ENCODE measurements at regions not wholly inside any gene's neighbourhood (a gene's known extent, or its start where the extent isn't known, plus 50 kb on each side); places are given as distances from the start of the nearest gene placed in this dataset.

GRCh38 chr9:89863141-89863540, 258.3 kb downstream of the GADD45G start:
- Histone ChIP-seq H3K36me3 (ENCODE audit: control insufficient read depth in 2 of 2, insufficient read depth in 2 of 2, low read length in 2 of 2) (no peaks in the 10 kb centered on the region), H3K27me3 (ENCODE audit: control insufficient read depth in 2 of 2, insufficient read depth in 2 of 2, low read length in 2 of 2) (no peaks in the 10 kb centered on the region), H3K9ac (ENCODE audit: low read depth in 1 of 2, low read length in 2 of 2) (no peak overlapping the region), H3K9me3 (ENCODE audit: control insufficient read depth in 2 of 2, low read length in 2 of 2) (no peaks in the 10 kb centered on the region), H3K4me3 (ENCODE audit: low read length in 2 of 2) (no peak overlapping the region), H3K4me1 (ENCODE audit: control insufficient read depth in 2 of 2, insufficient read depth in 2 of 2, low read length in 2 of 2) (no peaks in the 10 kb centered on the region), H3K27ac (ENCODE audit: low read depth in 2 of 2, low read length in 2 of 2) (no peak overlapping the region)

- no peak overlapping the region for H3K27ac ChIP-seq (ENCODE audit: low read depth in 2 of 2, low read length in 2 of 2)
- H3K9ac ChIP-seq (ENCODE audit: low read depth in 1 of 2, low read length in 2 of 2) = no peak overlapping the region
These were observed 259.0 kb downstream of the GADD45G start for GRCh38 chr9:89863837-89864236.

GRCh38 chr9:89864257-89864656, 259.4 kb downstream of the GADD45G start:
- no peaks in the 10 kb centered on the region for H3K36me3 ChIP-seq (ENCODE audit: control insufficient read depth in 2 of 2, insufficient read depth in 2 of 2, low read length in 2 of 2)
- no peaks in the 10 kb centered on the region for H3K9me3 ChIP-seq (ENCODE audit: control insufficient read depth in 2 of 2, low read length in 2 of 2)

More at GRCh38 chr9:89863837-89864236, 259.0 kb downstream of the GADD45G start:
- no peak overlapping the region for H3K4me3 ChIP-seq (ENCODE audit: low read length in 2 of 2)
- no peaks in the 10 kb centered on the region for H3K36me3 ChIP-seq (ENCODE audit: control insufficient read depth in 2 of 2, insufficient read depth in 2 of 2, low read length in 2 of 2)
- no peaks in the 10 kb centered on the region for H3K9me3 ChIP-seq (ENCODE audit: control insufficient read depth in 2 of 2, low read length in 2 of 2)
- H3K27me3 ChIP-seq (ENCODE audit: control insufficient read depth in 2 of 2, insufficient read depth in 2 of 2, low read length in 2 of 2) = no peaks in the 10 kb centered on the region
- no peaks in the 10 kb centered on the region for H3K4me1 ChIP-seq (ENCODE audit: control insufficient read depth in 2 of 2, insufficient read depth in 2 of 2, low read length in 2 of 2)

GRCh38 chr9:89864731-89865130, 259.9 kb downstream of the GADD45G start:
- no peak overlapping the region for H3K4me3 ChIP-seq (ENCODE audit: low read length in 2 of 2)
- no peaks in the 10 kb centered on the region for H3K9me3 ChIP-seq (ENCODE audit: control insufficient read depth in 2 of 2, low read length in 2 of 2)
- H3K36me3 ChIP-seq (ENCODE audit: control insufficient read depth in 2 of 2, insufficient read depth in 2 of 2, low read length in 2 of 2) = no peaks in the 10 kb centered on the region
- no peak overlapping the region for H3K9ac ChIP-seq (ENCODE audit: low read depth in 1 of 2, low read length in 2 of 2)
- H3K27me3 ChIP-seq (ENCODE audit: control insufficient read depth in 2 of 2, insufficient read depth in 2 of 2, low read length in 2 of 2) = no peaks in the 10 kb centered on the region
- no peaks in the 10 kb centered on the region for H3K4me1 ChIP-seq (ENCODE audit: control insufficient read depth in 2 of 2, insufficient read depth in 2 of 2, low read length in 2 of 2)
- H3K27ac ChIP-seq (ENCODE audit: low read depth in 2 of 2, low read length in 2 of 2) = no peak overlapping the region

More at GRCh38 chr9:89864257-89864656, 259.4 kb downstream of the GADD45G start:
- no peaks in the 10 kb centered on the region for H3K27me3 ChIP-seq (ENCODE audit: control insufficient read depth in 2 of 2, insufficient read depth in 2 of 2, low read length in 2 of 2)
- H3K4me1 ChIP-seq (ENCODE audit: control insufficient read depth in 2 of 2, insufficient read depth in 2 of 2, low read length in 2 of 2) = no peaks in the 10 kb centered on the region
- no peak overlapping the region for H3K27ac ChIP-seq (ENCODE audit: low read depth in 2 of 2, low read length in 2 of 2)
- no peak overlapping the region for H3K4me3 ChIP-seq (ENCODE audit: low read length in 2 of 2)
- H3K9ac ChIP-seq (ENCODE audit: low read depth in 1 of 2, low read length in 2 of 2) = no peak overlapping the region

GRCh38 chr9:89865357-89865756, 260.5 kb downstream of the GADD45G start:
- Histone ChIP-seq H3K36me3 (ENCODE audit: control insufficient read depth in 2 of 2, insufficient read depth in 2 of 2, low read length in 2 of 2) (no peaks in the 10 kb centered on the region), H3K9me3 (ENCODE audit: control insufficient read depth in 2 of 2, low read length in 2 of 2) (no peaks in the 10 kb centered on the region), H3K9ac (ENCODE audit: low read depth in 1 of 2, low read length in 2 of 2) (no peak overlapping the region), H3K4me3 (ENCODE audit: low read length in 2 of 2) (no peak overlapping the region), H3K4me1 (ENCODE audit: control insufficient read depth in 2 of 2, insufficient read depth in 2 of 2, low read length in 2 of 2) (no peaks in the 10 kb centered on the region), H3K27ac (ENCODE audit: low read depth in 2 of 2, low read length in 2 of 2) (no peak overlapping the region), H3K27me3 (ENCODE audit: control insufficient read depth in 2 of 2, insufficient read depth in 2 of 2, low read length in 2 of 2) (no peaks in the 10 kb centered on the region)

GRCh38 chr9:89865981-89866380, 261.2 kb downstream of the GADD45G start:
- Histone ChIP-seq H3K9ac (ENCODE audit: low read depth in 1 of 2, low read length in 2 of 2) (no peak overlapping the region), H3K27me3 (ENCODE audit: control insufficient read depth in 2 of 2, insufficient read depth in 2 of 2, low read length in 2 of 2) (no peaks in the 10 kb centered on the region), H3K36me3 (ENCODE audit: control insufficient read depth in 2 of 2, insufficient read depth in 2 of 2, low read length in 2 of 2) (no peaks in the 10 kb centered on the region), H3K4me1 (ENCODE audit: control insufficient read depth in 2 of 2, insufficient read depth in 2 of 2, low read length in 2 of 2) (no peaks in the 10 kb centered on the region), H3K4me3 (ENCODE audit: low read length in 2 of 2) (no peak overlapping the region), H3K27ac (ENCODE audit: low read depth in 2 of 2, low read length in 2 of 2) (no peak overlapping the region), H3K9me3 (ENCODE audit: control insufficient read depth in 2 of 2, low read length in 2 of 2) (no peaks in the 10 kb centered on the region)

GRCh38 chr9:89866701-89867100, 261.9 kb downstream of the GADD45G start:
- Histone ChIP-seq H3K36me3 (ENCODE audit: control insufficient read depth in 2 of 2, insufficient read depth in 2 of 2, low read length in 2 of 2) (no peaks in the 10 kb centered on the region), H3K27me3 (ENCODE audit: control insufficient read depth in 2 of 2, insufficient read depth in 2 of 2, low read length in 2 of 2) (no peaks in the 10 kb centered on the region), H3K9me3 (ENCODE audit: control insufficient read depth in 2 of 2, low read length in 2 of 2) (no peaks in the 10 kb centered on the region), H3K4me1 (ENCODE audit: control insufficient read depth in 2 of 2, insufficient read depth in 2 of 2, low read length in 2 of 2) (no peaks in the 10 kb centered on the region), H3K4me3 (ENCODE audit: low read length in 2 of 2) (no peak overlapping the region), H3K27ac (ENCODE audit: low read depth in 2 of 2, low read length in 2 of 2) (no peak overlapping the region), H3K9ac (ENCODE audit: low read depth in 1 of 2, low read length in 2 of 2) (no peak overlapping the region)

GRCh38 chr9:89868100-89868499, 263.3 kb downstream of the GADD45G start:
- Histone ChIP-seq H3K4me3 (ENCODE audit: low read length in 2 of 2) (no peak overlapping the region), H3K9me3 (ENCODE audit: control insufficient read depth in 2 of 2, low read length in 2 of 2) (no peaks in the 10 kb centered on the region), H3K27ac (ENCODE audit: low read depth in 2 of 2, low read length in 2 of 2) (no peak overlapping the region), H3K9ac (ENCODE audit: low read depth in 1 of 2, low read length in 2 of 2) (no peak overlapping the region), H3K36me3 (ENCODE audit: control insufficient read depth in 2 of 2, insufficient read depth in 2 of 2, low read length in 2 of 2) (no peaks in the 10 kb centered on the region), H3K27me3 (ENCODE audit: control insufficient read depth in 2 of 2, insufficient read depth in 2 of 2, low read length in 2 of 2) (no peaks in the 10 kb centered on the region), H3K4me1 (ENCODE audit: control insufficient read depth in 2 of 2, insufficient read depth in 2 of 2, low read length in 2 of 2) (peaks cover 0 to 2% of the 10 kb centered on the region in 2 donors)

GRCh38 chr9:89869793-89870580, 265.2 kb downstream of the GADD45G start:
- H3K4me1 ChIP-seq (ENCODE audit: control insufficient read depth in 2 of 2, insufficient read depth in 2 of 2, low read length in 2 of 2) = peaks cover 0 to 8% of the 10 kb centered on the region in 2 donors
- H3K4me3 ChIP-seq (ENCODE audit: low read length in 2 of 2) = no peak overlapping the region
- H3K27ac ChIP-seq (ENCODE audit: low read depth in 2 of 2, low read length in 2 of 2) = no peak overlapping the region
- H3K27me3 ChIP-seq (ENCODE audit: control insufficient read depth in 2 of 2, insufficient read depth in 2 of 2, low read length in 2 of 2) = no peaks in the 10 kb centered on the region
- no peaks in the 10 kb centered on the region for H3K9me3 ChIP-seq (ENCODE audit: control insufficient read depth in 2 of 2, low read length in 2 of 2)
- H3K9ac ChIP-seq (ENCODE audit: low read depth in 1 of 2, low read length in 2 of 2) = no peak overlapping the region
- no peaks in the 10 kb centered on the region for H3K36me3 ChIP-seq (ENCODE audit: control insufficient read depth in 2 of 2, insufficient read depth in 2 of 2, low read length in 2 of 2)

- Histone ChIP-seq H3K27ac (ENCODE audit: low read depth in 2 of 2, low read length in 2 of 2) (no peak overlapping the region), H3K36me3 (ENCODE audit: control insufficient read depth in 2 of 2, insufficient read depth in 2 of 2, low read length in 2 of 2) (no peaks in the 10 kb centered on the region), H3K9ac (ENCODE audit: low read depth in 1 of 2, low read length in 2 of 2) (no peak overlapping the region), H3K4me1 (ENCODE audit: control insufficient read depth in 2 of 2, insufficient read depth in 2 of 2, low read length in 2 of 2) (peaks cover 3 to 12% of the 10 kb centered on the region in 2 donors), H3K9me3 (ENCODE audit: control insufficient read depth in 2 of 2, low read length in 2 of 2) (no peaks in the 10 kb centered on the region), H3K27me3 (ENCODE audit: control insufficient read depth in 2 of 2, insufficient read depth in 2 of 2, low read length in 2 of 2) (no peaks in the 10 kb centered on the region), H3K4me3 (ENCODE audit: low read length in 2 of 2) (no peak overlapping the region)
These were observed 267.1 kb downstream of the GADD45G start for GRCh38 chr9:89871871-89872331.

All from mucosa of rectum (tissue), 2 donors.